ENCODE measurements at regions not wholly inside any gene's neighbourhood (a gene's known extent, or its start where the extent isn't known, plus 50 kb on each side); places are given as distances from the start of the nearest gene placed in this dataset.

DNA sequence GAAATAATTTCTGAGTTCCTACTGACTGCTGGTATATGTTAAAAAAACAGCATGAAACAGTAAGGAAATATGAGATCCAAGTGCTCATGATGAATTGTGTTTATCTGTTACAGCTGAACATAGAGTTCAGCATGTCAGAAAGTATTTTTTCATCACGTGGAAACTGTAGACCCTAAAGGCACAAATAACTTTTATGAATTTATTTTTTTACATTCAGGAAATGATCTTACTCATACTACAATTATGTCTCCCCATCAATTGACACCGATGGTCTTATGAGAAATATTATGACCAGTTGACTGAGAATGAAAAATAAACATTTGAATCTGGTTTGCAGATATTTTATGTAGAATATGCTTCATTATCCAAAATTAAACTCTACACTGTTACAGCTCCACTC is 283.1 kb upstream of the SPANXN4 start:
- no peaks in the 10 kb centered on the region for H3K36me3 Mint-ChIP-seq (ENCODE audit: low read depth)
- no peak overlapping the region for H3K4me3 Mint-ChIP-seq (ENCODE audit: unreplicated experiment)
- H3K4me1 Mint-ChIP-seq (ENCODE audit: low read depth): no peaks in the 10 kb centered on the region
- no peak for DNase-seq (ENCODE audit: low spot score)
- no peaks in the 10 kb centered on the region for H3K27me3 Mint-ChIP-seq (ENCODE audit: low read depth)
- peaks cover 59% of the 10 kb centered on the region for H3K9me3 Mint-ChIP-seq (ENCODE audit: low read depth)
- TF ChIP-seq, protein P1, sequence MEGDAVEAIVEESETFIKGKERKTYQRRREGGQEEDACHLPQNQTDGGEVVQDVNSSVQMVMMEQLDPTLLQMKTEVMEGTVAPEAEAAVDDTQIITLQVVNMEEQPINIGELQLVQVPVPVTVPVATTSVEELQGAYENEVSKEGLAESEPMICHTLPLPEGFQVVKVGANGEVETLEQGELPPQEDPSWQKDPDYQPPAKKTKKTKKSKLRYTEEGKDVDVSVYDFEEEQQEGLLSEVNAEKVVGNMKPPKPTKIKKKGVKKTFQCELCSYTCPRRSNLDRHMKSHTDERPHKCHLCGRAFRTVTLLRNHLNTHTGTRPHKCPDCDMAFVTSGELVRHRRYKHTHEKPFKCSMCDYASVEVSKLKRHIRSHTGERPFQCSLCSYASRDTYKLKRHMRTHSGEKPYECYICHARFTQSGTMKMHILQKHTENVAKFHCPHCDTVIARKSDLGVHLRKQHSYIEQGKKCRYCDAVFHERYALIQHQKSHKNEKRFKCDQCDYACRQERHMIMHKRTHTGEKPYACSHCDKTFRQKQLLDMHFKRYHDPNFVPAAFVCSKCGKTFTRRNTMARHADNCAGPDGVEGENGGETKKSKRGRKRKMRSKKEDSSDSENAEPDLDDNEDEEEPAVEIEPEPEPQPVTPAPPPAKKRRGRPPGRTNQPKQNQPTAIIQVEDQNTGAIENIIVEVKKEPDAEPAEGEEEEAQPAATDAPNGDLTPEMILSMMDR (IDR thresholded peaks at IDR 0.05): no peak
- H3K27ac Mint-ChIP-seq (ENCODE audit: unreplicated experiment): no peak overlapping the region

GRCh38 chrX:142733327-142733726 is 292.4 kb upstream of the SPANXN4 start:
- Mint-ChIP-seq H3K4me3 (ENCODE audit: unreplicated experiment) (no peak overlapping the region), H3K27ac (ENCODE audit: unreplicated experiment) (no peak overlapping the region), H3K4me1 (ENCODE audit: low read depth) (no peaks in the 10 kb centered on the region), H3K36me3 (ENCODE audit: low read depth) (no peaks in the 10 kb centered on the region), H3K9me3 (ENCODE audit: low read depth) (peaks cover 49% of the 10 kb centered on the region), H3K27me3 (ENCODE audit: low read depth) (no peaks in the 10 kb centered on the region)
- DNase-seq (ENCODE audit: low spot score): no peak
- TF ChIP-seq, protein P1 (IDR thresholded peaks at IDR 0.05): no peak

- no peak for DNase-seq (ENCODE audit: low spot score)
- Mint-ChIP-seq H3K36me3 (ENCODE audit: low read depth) (no peaks in the 10 kb centered on the region), H3K27me3 (ENCODE audit: low read depth) (no peaks in the 10 kb centered on the region), H3K9me3 (ENCODE audit: low read depth) (peaks cover 25% of the 10 kb centered on the region), H3K4me1 (ENCODE audit: low read depth) (no peaks in the 10 kb centered on the region), H3K27ac (ENCODE audit: unreplicated experiment) (no peak overlapping the region), H3K4me3 (ENCODE audit: unreplicated experiment) (no peak overlapping the region)
- TF ChIP-seq, protein P1 (IDR thresholded peaks at IDR 0.05): no peak
Observed at GRCh38 chrX:142711796-142712290, 313.9 kb upstream of the SPANXN4 start.

DNA sequence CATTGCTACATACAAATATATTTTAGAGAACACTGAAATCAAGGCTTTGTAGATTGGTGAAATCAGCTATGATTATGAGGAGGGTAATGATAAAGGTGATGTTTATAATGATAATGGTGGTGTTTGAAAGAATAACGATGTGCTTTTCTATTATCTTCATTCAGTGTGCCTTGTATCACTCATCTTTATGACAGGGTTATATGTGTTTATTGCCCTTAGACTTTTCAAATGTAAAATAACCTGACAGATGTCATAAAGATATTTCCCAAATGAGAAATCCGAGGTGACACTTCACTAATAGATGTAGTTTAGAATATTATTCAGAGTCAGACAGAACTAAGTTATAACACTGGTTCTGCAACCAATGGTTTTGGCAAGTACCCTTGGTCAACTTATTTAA is 323.0 kb upstream of the SPANXN4 start:
- H3K4me3 Mint-ChIP-seq (ENCODE audit: unreplicated experiment): no peak overlapping the region
- H3K27me3 Mint-ChIP-seq (ENCODE audit: low read depth): no peaks in the 10 kb centered on the region
- TF ChIP-seq, protein P1 (IDR thresholded peaks at IDR 0.05): no peak
- H3K9me3 Mint-ChIP-seq (ENCODE audit: low read depth): peaks cover 33% of the 10 kb centered on the region
- DNase-seq (ENCODE audit: low spot score): no peak
- H3K27ac Mint-ChIP-seq (ENCODE audit: unreplicated experiment): no peak overlapping the region
- no peaks in the 10 kb centered on the region for H3K4me1 Mint-ChIP-seq (ENCODE audit: low read depth)
- H3K36me3 Mint-ChIP-seq (ENCODE audit: low read depth): no peaks in the 10 kb centered on the region

GRCh38 chrX:142688256-142688655 is 337.5 kb upstream of the SPANXN4 start:
- Mint-ChIP-seq H3K36me3 (ENCODE audit: low read depth) (no peaks in the 10 kb centered on the region), H3K4me1 (ENCODE audit: low read depth) (no peaks in the 10 kb centered on the region)
- TF ChIP-seq, protein P1 (IDR thresholded peaks at IDR 0.05): no peak

More at GRCh38 chrX:142688256-142688655, 337.5 kb upstream of the SPANXN4 start:
- Mint-ChIP-seq H3K27me3 (ENCODE audit: low read depth) (no peaks in the 10 kb centered on the region), H3K4me3 (ENCODE audit: unreplicated experiment) (no peak overlapping the region), H3K9me3 (ENCODE audit: low read depth) (peaks cover 26% of the 10 kb centered on the region), H3K27ac (ENCODE audit: unreplicated experiment) (no peak overlapping the region)
- no peak for DNase-seq (ENCODE audit: low spot score)

Data from chondrocyte (in vitro differentiated cells).